Gastroesophageal sphincter (tissue), 4 donors: ENCODE measurements at regions not wholly inside any gene's neighbourhood (a gene's known extent, or its start where the extent isn't known, plus 50 kb on each side); places are given as distances from the start of the nearest gene placed in this dataset.
A peak's percentile ranks its signal among the peaks of the same experiment; 100 is the strongest.

ENCODE experiments used
- ATAC-seq: fragments of 150-250 bp; one replicate; pipeline ENCODE4 v1.9.1; 2016; ENCODE audit warnings: mild to moderate bottlenecking, moderate library complexity
- H3K27ac ChIP-seq, 4 donors: fragments of 200-600 bp; sonication (generic) in 3 of 4; 1 replicate in 3 of 4; 2 replicates in 1 of 4; pipeline ENCODE4 v1.5.1; 2016 to 2019
- H3K27me3 ChIP-seq: fragments of 200-600 bp; sonication (generic); one replicate; pipeline ENCODE4 v1.5.1; 2019
- H3K36me3 ChIP-seq, 2 donors: fragments of 200-600 bp; sonication (generic); one replicate each; pipeline ENCODE4 v1.5.1; 2019; ENCODE audit warnings: control low read depth in 1 of 2
- H3K4me1 ChIP-seq, 3 donors: fragments of 200-600 bp; sonication (generic); 1 replicate in 2 of 3; 2 replicates in 1 of 3; pipeline ENCODE4 v1.5.1; 2016 to 2019; ENCODE audit warnings: control low read depth in 2 of 3
- H3K4me3 ChIP-seq, 2 donors: fragments of 200-600 bp; sonication (generic); one replicate each; pipeline ENCODE4 v1.5.1; 2019; ENCODE audit warnings: mild to moderate bottlenecking in 1 of 2, moderate library complexity in 1 of 2
- H3K9me3 ChIP-seq, 3 donors: fragments of 200-600 bp; sonication (generic); one replicate each; pipeline ENCODE4 v1.5.1; 2017 to 2019; ENCODE audit warnings: control low read depth in 2 of 3
- EP300 ChIP-seq: sonication (generic); formaldehyde crosslinking; IDR thresholded peaks from one replicate; pipeline ENCODE4 v1.6.1; 2017; ENCODE audit warnings: antibody characterized with exemption, mild to moderate bottlenecking
- POLR2A ChIP-seq, 2 donors: fragments of 450-650 bp; IDR thresholded peaks; one replicate each; pipeline ENCODE4 v1.6.1; 2017; ENCODE audit warnings: antibody characterized with exemption in 2 of 2, mild to moderate bottlenecking in 2 of 2, moderate library complexity in 1 of 2
- POLR2AphosphoS5 ChIP-seq: sonication (generic); formaldehyde crosslinking; IDR thresholded peaks from one replicate; pipeline ENCODE4 v1.6.1; 2017; ENCODE audit warnings: antibody characterized with exemption
- WGBS, 2 donors: methylation state at CpG; one replicate each; pipeline ENCODE4 v1.1.5; 2018; ENCODE audit warnings: low coverage in 1 of 2; 5-methylcytosine and 5-hydroxymethylcytosine counted together
- TF ChIP-seq, protein P1 (sequence below), 4 experiments: fragments of 200-600 bp in 2 of 4; fragments of 450-650 bp in 2 of 4; sonication (generic) in 1 of 4; IDR thresholded peaks; one replicate each; pipeline ENCODE4 v1.5.1; 2017 to 2019; ENCODE audit warnings: antibody characterized with exemption in 4 of 4, mild to moderate bottlenecking in 2 of 4, moderate library complexity in 2 of 4

DNA sequence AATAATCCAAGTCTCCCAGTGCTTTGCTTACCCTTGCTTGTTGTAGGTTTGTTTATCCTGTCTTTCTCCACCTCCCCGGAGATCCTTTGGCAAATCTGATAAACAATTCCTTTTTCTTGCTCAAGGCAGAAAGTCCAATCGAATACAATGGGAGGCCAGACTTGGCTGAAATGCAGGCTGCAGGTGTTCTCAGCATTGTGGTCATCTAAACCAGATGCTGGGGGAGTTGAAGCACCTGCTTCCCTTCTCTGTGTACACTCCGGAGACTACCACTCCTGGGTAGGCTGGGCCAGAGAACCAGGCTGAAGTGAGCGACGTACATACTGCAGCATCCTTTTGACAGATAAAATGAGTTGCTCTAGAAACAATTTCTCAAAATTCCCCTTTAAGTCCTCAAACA is 82.6 kb upstream of the PREP start:
- no peak for ATAC-seq
- H3K36me3 ChIP-seq: no peaks in the 10 kb centered on the region
- H3K4me1 ChIP-seq: peaks cover 9 to 52% (median 12%) of the 10 kb centered on the region in 3 donors
- H3K9me3 ChIP-seq: no peaks in the 10 kb centered on the region
- no peak overlapping the region for H3K4me3 ChIP-seq
- TF ChIP-seq POLR2A (IDR thresholded peaks at IDR 0.05): no peak
- WGBS, 2 donors: 40 to 63% methylated on average over 2 to 5 of the region's 5 CpGs
- H3K27me3 ChIP-seq: no peaks in the 10 kb centered on the region
- no peak overlapping the region for H3K27ac ChIP-seq

DNA sequence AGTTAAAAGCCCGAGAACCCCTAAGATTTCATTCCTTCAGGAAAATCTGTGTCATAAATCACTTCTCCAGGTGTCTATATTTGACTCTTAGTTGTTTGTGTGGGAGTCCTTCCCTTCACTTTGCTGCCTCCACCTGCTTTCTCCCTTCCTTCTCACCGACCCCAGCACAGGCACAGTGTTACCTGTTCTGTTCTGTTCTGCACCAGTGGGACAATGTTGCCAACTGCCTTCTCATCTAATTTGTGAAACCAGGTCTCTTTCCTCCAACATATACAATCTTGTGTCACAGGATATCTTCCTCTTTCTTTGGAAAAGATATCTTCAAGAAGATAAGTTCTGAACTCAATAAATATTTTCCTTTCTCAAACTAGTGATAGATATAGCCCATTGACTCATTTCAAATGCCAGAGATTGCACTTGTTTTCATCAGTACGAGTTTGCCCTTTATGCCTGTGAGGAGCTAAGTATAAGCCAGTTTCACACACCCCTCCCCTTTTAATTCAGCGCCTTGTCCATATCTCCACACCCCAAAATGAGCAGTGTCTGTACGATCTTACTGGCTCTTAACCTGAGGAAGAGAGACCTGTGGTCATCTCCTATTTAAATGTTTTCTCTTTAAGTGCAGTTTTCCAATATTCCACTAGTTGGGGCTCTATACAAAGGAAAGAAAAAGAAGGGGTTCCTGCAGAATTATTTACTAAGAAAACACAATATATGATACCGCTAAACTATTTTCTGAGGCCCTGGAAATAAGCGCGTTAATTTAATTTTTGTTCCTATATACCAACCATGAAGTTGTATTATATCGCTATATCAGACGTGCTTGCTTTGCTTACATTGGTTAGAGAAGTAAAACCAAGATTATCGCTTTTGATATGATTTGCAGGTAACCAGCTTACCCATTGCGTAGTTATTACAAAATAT is 81.6 kb upstream of the PREP start:
- Histone ChIP-seq H3K27ac (no peak overlapping the region), H3K27me3 (no peaks in the 10 kb centered on the region), H3K4me3 (no peak overlapping the region), H3K4me1 (peaks cover 9 to 50% (median 10%) of the 10 kb centered on the region in 3 donors), H3K36me3 (no peaks in the 10 kb centered on the region), H3K9me3 (no peaks in the 10 kb centered on the region)
- 41 to 43% methylated on average over 12 of the region's 12 CpGs for WGBS, 2 donors
- ATAC-seq: no peak
- no peak for TF ChIP-seq POLR2AphosphoS5
- no peak for TF ChIP-seq EP300
- TF ChIP-seq, protein P1, sequence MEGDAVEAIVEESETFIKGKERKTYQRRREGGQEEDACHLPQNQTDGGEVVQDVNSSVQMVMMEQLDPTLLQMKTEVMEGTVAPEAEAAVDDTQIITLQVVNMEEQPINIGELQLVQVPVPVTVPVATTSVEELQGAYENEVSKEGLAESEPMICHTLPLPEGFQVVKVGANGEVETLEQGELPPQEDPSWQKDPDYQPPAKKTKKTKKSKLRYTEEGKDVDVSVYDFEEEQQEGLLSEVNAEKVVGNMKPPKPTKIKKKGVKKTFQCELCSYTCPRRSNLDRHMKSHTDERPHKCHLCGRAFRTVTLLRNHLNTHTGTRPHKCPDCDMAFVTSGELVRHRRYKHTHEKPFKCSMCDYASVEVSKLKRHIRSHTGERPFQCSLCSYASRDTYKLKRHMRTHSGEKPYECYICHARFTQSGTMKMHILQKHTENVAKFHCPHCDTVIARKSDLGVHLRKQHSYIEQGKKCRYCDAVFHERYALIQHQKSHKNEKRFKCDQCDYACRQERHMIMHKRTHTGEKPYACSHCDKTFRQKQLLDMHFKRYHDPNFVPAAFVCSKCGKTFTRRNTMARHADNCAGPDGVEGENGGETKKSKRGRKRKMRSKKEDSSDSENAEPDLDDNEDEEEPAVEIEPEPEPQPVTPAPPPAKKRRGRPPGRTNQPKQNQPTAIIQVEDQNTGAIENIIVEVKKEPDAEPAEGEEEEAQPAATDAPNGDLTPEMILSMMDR (IDR thresholded peaks at IDR 0.05): peak; percentile 83 to 98 (median 89)

GRCh38 chr6:105483492-105483891 is 80.6 kb upstream of the PREP start:
- ATAC-seq: no peak
- Histone ChIP-seq H3K27me3 (no peaks in the 10 kb centered on the region), H3K27ac (no peak overlapping the region), H3K9me3 (no peaks in the 10 kb centered on the region), H3K4me3 (no peak overlapping the region), H3K36me3 (no peaks in the 10 kb centered on the region), H3K4me1 (peaks cover 3 to 40% (median 6%) of the 10 kb centered on the region in 3 donors)
- TF ChIP-seq EP300 (no peak), POLR2AphosphoS5 (no peak)
- 27 to 56% methylated on average over 4 of the region's 4 CpGs for WGBS, 2 donors

- H3K9me3 ChIP-seq: no peaks in the 10 kb centered on the region
- H3K36me3 ChIP-seq: no peaks in the 10 kb centered on the region
- WGBS, 2 donors: 75 to 89% methylated on average over 2 to 3 of the region's 3 CpGs
- H3K4me3 ChIP-seq: no peak overlapping the region
- no peak for ATAC-seq
- TF ChIP-seq EP300 (no peak), POLR2A (IDR thresholded peaks at IDR 0.05) (no peak), POLR2AphosphoS5 (no peak)
- TF ChIP-seq, protein P1 (IDR thresholded peaks at IDR 0.05): no peak
- H3K4me1 ChIP-seq: peaks cover 0 to 35% (median 4%) of the 10 kb centered on the region in 3 donors
- H3K27ac ChIP-seq: no peak overlapping the region
- H3K27me3 ChIP-seq: no peaks in the 10 kb centered on the region
These were observed 80.0 kb upstream of the PREP start for GRCh38 chr6:105482921-105483320.

GRCh38 chr6:105482227-105482844 is 79.5 kb upstream of the PREP start:
- ATAC-seq: no peak
- H3K27me3 ChIP-seq: no peaks in the 10 kb centered on the region
- peaks cover 0 to 31% (median 4%) of the 10 kb centered on the region in 3 donors for H3K4me1 ChIP-seq
- no peaks in the 10 kb centered on the region for H3K9me3 ChIP-seq
- H3K4me3 ChIP-seq: no peak overlapping the region
- WGBS, 2 donors: 29 to 31% methylated on average over 1 to 2 of the region's 2 CpGs
- no peak for TF ChIP-seq POLR2AphosphoS5
- no peak for TF ChIP-seq EP300
- TF ChIP-seq, protein P1 (IDR thresholded peaks at IDR 0.05): no peak
- TF ChIP-seq POLR2A (IDR thresholded peaks at IDR 0.05): no peak
- H3K36me3 ChIP-seq: no peaks in the 10 kb centered on the region
- H3K27ac ChIP-seq: no peak overlapping the region
